ENCODE measurements at regions not wholly inside any gene's neighbourhood (a gene's known extent, or its start where the extent isn't known, plus 50 kb on each side); places are given as distances from the start of the nearest gene placed in this dataset.

- H3K4me3 ChIP-seq (replicated peaks; ENCODE audit: low read depth, low read length), result no peak overlapping the region
- DNase-seq (ENCODE audit: low read depth), result no peak
Observed at GRCh38 chr6:93568169-93568568, 148.8 kb upstream of the EPHA7 start.

DNA sequence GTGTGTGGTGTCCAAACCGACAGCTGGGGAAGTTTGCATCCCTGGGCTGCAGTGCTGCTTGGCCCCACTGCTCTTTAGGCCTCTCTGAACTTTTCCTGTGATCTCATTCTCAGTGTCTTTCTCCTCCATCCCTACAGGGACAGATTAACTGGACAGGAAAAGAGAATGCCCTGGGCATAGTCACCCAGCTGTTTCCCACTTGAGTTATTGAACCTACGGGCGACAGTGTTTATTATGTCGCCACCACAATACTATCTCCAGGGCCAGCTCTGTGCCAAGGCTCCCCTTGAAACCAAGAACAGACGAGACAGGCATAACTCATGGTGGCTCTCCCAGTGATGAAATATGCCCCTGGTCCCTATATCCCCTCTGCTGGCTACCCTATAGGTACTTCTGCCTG, 147.8 kb upstream of the EPHA7 start:
- no peak for DNase-seq (ENCODE audit: low read depth)
- TF ChIP-seq, protein P1, sequence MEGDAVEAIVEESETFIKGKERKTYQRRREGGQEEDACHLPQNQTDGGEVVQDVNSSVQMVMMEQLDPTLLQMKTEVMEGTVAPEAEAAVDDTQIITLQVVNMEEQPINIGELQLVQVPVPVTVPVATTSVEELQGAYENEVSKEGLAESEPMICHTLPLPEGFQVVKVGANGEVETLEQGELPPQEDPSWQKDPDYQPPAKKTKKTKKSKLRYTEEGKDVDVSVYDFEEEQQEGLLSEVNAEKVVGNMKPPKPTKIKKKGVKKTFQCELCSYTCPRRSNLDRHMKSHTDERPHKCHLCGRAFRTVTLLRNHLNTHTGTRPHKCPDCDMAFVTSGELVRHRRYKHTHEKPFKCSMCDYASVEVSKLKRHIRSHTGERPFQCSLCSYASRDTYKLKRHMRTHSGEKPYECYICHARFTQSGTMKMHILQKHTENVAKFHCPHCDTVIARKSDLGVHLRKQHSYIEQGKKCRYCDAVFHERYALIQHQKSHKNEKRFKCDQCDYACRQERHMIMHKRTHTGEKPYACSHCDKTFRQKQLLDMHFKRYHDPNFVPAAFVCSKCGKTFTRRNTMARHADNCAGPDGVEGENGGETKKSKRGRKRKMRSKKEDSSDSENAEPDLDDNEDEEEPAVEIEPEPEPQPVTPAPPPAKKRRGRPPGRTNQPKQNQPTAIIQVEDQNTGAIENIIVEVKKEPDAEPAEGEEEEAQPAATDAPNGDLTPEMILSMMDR (IDR thresholded peaks at IDR 0.05; ENCODE audit: low read length, missing control alignments), result no peak
- no peak overlapping the region for H3K4me3 ChIP-seq (replicated peaks; ENCODE audit: low read depth, low read length)

More at GRCh38 chr6:93568169-93568568, 148.8 kb upstream of the EPHA7 start:
- TF ChIP-seq, protein P1 (IDR thresholded peaks at IDR 0.05; ENCODE audit: low read length, missing control alignments), result no peak

- TF ChIP-seq, protein P1 (IDR thresholded peaks at IDR 0.05; ENCODE audit: low read length, missing control alignments), result no peak
- H3K4me3 ChIP-seq (replicated peaks; ENCODE audit: low read depth, low read length), result no peak overlapping the region
- DNase-seq (ENCODE audit: low read depth), result no peak
Observed at GRCh38 chr6:93566285-93566684, 146.9 kb upstream of the EPHA7 start.

- no peak overlapping the region for H3K4me3 ChIP-seq (replicated peaks; ENCODE audit: low read depth, low read length)
- DNase-seq (ENCODE audit: low read depth), result peak; percentile 8
- TF ChIP-seq, protein P1 (IDR thresholded peaks at IDR 0.05; ENCODE audit: low read length, missing control alignments), result no peak
Observed at GRCh38 chr6:93562582-93562981, 143.2 kb upstream of the EPHA7 start.

DNA sequence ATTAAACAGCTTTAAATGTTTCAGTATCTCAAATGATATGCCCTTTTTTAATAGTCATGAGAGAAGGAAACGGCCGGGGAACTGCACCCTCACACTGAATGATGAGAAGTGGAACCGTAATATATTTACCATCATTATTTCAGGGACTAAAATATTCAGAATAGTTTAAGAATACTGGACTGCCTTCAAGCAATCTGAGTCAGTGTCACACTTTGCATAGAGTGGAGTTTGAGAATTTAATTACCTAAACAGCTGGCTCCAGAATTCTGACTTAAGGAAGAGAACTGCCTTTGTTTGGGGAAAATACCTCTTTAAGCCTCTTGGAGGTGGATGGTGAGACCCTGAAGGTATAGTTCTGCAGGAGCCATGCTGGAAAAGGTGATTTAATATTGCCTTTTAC, 135.9 kb upstream of the EPHA7 start:
- TF ChIP-seq, protein P1 (IDR thresholded peaks at IDR 0.05; ENCODE audit: low read length, missing control alignments), result no peak
- no peak overlapping the region for H3K4me3 ChIP-seq (replicated peaks; ENCODE audit: low read depth, low read length)
- DNase-seq (ENCODE audit: low read depth), result no peak

- TF ChIP-seq, protein P1 (IDR thresholded peaks at IDR 0.05; ENCODE audit: low read length, missing control alignments), result no peak
- no peak for DNase-seq (ENCODE audit: low read depth)
- H3K4me3 ChIP-seq (replicated peaks; ENCODE audit: low read depth, low read length), result no peak overlapping the region
Observed at GRCh38 chr6:93554018-93554417, 134.7 kb upstream of the EPHA7 start.

DNA sequence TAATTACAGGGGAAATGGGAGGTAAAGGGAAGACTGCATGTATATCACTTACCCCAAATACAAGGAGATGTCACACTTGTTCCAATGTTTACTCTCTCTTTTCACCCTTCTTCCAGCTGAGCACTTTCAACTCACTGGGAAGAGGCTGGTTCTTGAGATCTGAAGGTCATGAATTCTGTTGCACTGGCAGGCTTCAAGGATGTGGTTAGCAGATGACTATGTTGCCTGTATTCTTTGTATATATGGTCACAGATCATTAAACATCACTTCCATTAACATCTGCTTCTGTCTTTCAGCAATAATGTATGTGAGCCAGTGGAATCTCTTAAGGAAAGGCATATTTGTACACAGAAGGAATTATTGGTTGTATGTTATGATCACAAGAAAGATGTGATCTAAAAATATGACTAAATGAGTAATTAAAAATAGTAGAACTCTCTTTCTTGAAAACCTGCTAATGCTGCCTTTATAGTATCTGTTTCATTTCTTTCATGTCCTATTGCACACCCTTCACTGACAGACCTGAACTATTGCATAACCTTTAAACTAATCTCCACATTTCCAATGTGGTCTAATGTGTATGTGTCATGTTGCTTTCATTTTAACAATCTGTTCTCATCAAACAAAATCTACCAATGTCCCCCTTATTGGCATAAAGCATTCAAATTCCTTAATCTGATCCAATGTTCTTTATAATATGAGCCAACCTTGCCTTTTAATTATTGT, 131.4 kb upstream of the EPHA7 start:
- H3K4me3 ChIP-seq (replicated peaks; ENCODE audit: low read depth, low read length), result no peak overlapping the region
- TF ChIP-seq, protein P1 (IDR thresholded peaks at IDR 0.05; ENCODE audit: low read length, missing control alignments), result no peak
- no peak for DNase-seq (ENCODE audit: low read depth)

All from fibroblast of pulmonary artery (primary cell).